GM18907 (cell line): ENCODE measurements at regions not wholly inside any gene's neighbourhood (a gene's known extent, or its start where the extent isn't known, plus 50 kb on each side); places are given as distances from the start of the nearest gene placed in this dataset.

ENCODE experiments used
- ATAC-seq: cut with Tn5 transposase; IDR thresholded peaks from one replicate; pipeline ENCODE4 v1.9.1; 2021; ENCODE audit warnings: mild to moderate bottlenecking, moderate library complexity; ENCODE audit not compliant: unreplicated experiment

DNA sequence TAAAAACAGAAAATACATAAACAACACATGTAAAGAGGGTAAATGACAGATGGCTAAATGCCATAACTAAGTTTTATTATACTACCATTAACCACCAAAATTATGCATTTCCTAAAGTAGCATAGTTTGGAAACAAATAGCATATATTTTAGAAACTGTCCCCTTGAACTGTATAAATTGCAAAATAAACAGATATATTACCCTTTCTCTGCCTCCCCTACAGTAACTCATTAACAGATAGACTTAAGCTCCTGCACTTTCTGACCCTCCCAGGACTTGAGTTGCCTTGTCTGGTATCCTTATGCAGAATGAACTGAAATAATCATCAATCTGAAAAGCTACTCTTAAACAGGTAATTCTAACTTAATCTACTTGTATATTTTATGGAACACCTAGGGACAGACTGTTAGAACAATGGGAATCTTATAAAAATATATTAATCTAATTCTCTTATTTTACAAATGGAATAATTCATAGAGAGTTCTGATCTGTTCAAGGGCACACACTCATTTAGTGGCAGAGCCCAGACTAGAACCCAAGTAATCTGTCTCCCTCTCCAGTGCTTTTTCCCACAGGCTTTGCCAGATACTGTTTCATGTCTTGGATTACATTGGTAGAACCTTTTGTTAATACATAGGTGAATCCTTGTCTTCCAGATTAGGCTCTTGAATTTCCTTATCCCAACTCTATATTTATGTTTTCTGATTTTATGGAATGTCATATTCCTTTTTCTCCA, 50.6 kb upstream of the LOC128125822 start:
- ATAC-seq = no peak
